ENCODE measurements at regions not wholly inside any gene's neighbourhood (a gene's known extent, or its start where the extent isn't known, plus 50 kb on each side); places are given as distances from the start of the nearest gene placed in this dataset.
A peak's percentile ranks its signal among the peaks of the same experiment; 100 is the strongest.

GRCh38 chr7:68509054-68509453 lies 1089.2 kb upstream of the AUTS2 start:
- DNase-seq, result no peak

- DNase-seq, result no peak
Measured at GRCh38 chr7:68509603-68510002, 1088.7 kb upstream of the AUTS2 start.

GRCh38 chr7:68511281-68511680 lies 1087.0 kb upstream of the AUTS2 start:
- no peak for DNase-seq

DNA sequence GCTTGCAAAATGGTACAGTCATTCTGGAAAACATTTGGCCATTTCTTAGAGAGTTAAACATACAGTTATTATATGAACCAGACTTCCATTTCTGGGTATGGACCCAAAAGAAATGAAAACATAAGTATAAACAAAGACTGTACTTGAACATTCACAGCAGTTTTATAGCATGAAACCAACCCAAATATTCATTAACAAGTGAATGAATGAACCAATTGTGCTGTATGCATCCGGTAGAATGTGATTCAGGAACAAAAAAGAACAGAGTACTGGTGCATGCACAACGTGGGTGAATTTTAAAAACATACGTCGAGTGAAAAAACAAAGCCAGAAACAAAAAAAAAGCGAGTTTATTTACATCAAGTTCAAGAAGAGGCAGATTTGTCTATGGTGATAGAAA lies 1085.8 kb upstream of the AUTS2 start:
- DNase-seq, result no peak

GRCh38 chr7:68518060-68518459 lies 1080.2 kb upstream of the AUTS2 start:
- no peak for DNase-seq

- peak; percentile 45 for DNase-seq
Measured at GRCh38 chr7:68524126-68524525, 1074.1 kb upstream of the AUTS2 start.

GRCh38 chr7:68529221-68529620 lies 1069.1 kb upstream of the AUTS2 start:
- DNase-seq, result no peak

- no peak for DNase-seq
Measured at GRCh38 chr7:68535266-68535665, 1063.0 kb upstream of the AUTS2 start.

DNA sequence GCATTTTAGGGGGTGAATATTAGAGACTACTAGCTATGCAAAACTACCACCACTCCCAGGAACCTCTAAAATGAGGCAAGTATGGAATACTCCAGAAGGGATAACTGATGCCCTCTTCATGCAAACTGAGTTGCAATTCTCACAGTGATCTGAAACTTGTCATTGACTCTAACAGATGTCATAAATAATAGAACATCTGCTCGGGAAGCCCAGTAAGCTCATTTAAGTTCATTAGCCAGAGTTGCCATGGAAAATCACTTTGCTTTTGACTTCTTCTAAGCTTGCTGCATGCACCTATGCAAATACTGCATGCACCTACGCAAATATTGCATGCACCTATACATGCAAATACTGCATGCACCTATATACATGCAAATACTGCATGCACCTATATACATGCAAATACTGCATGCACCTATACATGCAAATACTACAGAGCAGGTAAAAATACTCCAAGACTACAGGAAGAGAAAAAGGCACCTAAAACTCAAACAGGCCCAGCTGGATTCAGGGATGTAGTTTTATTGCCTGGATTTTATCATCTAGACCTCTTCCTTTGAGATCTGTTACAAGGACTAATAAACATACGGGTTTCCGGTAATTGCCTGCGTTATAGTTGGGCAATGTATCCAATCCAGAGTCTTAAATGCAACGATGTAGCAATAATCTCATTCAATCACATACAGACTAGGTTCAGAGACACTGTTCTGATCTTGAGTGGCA lies 1061.1 kb upstream of the AUTS2 start:
- peak; percentile 61 for DNase-seq

GRCh38 chr7:68537774-68538071 lies 1060.6 kb upstream of the AUTS2 start:
- DNase-seq, result no peak

GRCh38 chr7:68542831-68543230 lies 1055.4 kb upstream of the AUTS2 start:
- no peak for DNase-seq

GRCh38 chr7:68544851-68545250 lies 1053.4 kb upstream of the AUTS2 start:
- no peak for DNase-seq

- DNase-seq, result no peak
Measured at GRCh38 chr7:68547181-68547580, 1051.1 kb upstream of the AUTS2 start.

GRCh38 chr7:68547799-68548198 lies 1050.5 kb upstream of the AUTS2 start:
- no peak for DNase-seq

DNA sequence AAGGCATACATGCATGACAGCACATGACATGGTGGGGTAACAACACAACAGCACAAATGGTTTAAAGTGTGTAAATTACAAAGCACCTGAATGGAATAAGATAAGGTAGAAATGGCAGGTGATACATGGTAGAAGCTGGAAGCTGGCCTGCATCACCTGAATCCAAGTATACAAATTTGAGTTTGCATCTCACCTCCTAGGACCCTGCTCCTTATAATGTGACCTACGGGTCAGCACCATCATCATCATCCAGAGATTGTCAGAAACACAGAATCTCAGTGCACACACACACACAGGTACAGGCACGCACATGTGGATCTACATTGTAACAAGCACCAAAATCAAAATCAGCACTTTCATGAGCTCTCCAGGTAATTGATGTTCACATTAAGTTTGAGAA lies 1048.2 kb upstream of the AUTS2 start:
- no peak for DNase-seq

GRCh38 chr7:68550635-68551034 lies 1047.6 kb upstream of the AUTS2 start:
- DNase-seq, result no peak

DNA sequence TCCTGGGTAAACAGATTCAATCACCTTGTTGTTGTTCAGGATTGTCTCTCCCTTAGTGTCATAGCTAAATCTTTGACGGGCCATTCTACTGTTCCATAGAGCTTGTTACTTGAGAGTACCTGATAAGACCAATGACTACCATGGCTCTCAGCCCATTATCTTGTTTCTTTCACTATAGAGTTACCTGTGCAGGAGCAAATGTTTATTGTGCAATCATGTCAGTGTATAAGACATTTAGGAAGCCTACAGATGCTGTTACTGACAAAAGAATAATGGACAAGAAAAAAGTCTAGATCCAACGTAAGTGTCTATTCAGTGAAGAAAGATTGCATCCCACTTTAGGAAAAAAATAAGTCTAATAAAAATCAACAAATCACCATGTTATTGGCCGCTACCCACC lies 1041.7 kb upstream of the AUTS2 start:
- DNase-seq, result no peak

DNA sequence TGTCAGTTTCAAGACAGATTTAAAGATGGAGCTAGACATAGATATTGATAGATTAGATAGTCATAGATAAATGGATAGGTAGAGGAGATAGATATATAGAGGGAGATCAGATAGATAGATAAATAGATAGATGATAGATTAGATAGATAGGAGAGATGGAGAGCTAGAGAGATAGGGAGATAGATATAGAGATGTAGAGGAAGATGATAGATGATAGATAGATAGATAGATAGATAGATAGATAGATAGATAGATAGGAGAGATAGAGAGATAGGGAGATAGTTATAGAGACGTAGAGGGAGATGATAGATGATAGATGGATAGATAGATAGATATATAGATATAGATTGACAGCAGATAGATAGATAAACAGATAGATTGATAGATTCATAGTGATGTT lies 1038.8 kb upstream of the AUTS2 start:
- no peak for DNase-seq

DNA sequence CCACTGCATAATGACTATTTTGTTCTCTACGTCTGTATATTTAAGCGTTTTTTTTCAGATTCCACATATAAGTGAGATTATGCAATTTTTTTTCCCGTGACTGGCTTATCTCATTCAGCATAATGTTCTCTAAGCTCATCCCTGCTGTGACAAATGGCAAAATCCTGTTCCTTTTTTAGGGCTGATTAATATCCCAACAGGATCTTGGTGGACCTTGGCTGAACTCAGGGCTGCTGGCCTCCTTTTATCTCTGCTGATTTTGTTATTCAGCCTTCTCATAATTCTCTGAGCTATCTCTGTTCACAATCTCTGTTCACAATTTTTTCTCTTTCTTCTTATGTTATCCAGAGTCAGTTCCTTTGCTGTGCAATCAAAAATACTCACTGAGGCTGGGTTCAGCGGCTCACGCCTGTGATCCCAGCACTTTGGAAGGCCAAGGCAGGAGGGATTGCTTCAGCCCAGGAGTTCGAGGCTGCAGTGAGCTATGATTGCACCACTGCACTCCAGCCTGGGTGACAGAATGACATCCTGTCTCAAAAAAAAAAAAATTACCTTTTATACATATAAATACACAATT lies 1035.9 kb upstream of the AUTS2 start:
- DNase-seq, result no peak

GRCh38 chr7:68564306-68565135 lies 1033.8 kb upstream of the AUTS2 start:
- DNase-seq, result no peak

- no peak for DNase-seq
Measured at GRCh38 chr7:68571286-68571685, 1027.0 kb upstream of the AUTS2 start.

GRCh38 chr7:68573271-68574005 lies 1024.8 kb upstream of the AUTS2 start:
- DNase-seq, result no peak

DNA sequence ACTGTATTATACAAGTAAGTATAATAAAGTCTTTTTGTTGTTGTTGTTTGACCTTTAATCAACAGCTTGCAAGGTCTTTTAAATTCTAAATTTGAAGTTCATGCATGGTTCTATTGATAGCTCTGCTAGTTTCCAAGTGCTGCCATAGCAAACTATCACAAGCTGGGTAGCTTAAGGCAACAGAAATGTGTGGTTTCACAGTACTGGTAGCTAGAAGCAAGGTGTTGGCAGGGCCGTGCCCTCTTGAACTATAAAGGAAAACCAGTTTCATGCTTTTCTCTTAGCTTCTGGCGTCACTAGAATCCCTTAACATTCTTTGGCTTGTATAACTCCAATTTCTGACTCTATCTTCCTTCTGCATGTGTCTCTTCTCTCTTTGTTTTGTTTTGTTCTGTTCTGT lies 1021.9 kb upstream of the AUTS2 start:
- no peak for DNase-seq

- no peak for DNase-seq
Measured at GRCh38 chr7:68581417-68581816, 1016.9 kb upstream of the AUTS2 start.

Data from DMS 273 treated with DMSO at 0.1 percent for 48 hours (cell line).